ENCODE measurements at regions not wholly inside any gene's neighbourhood (a gene's known extent, or its start where the extent isn't known, plus 50 kb on each side); places are given as distances from the start of the nearest gene placed in this dataset.
"Not testable (repeated sequence)": the region's sequence is repeated elsewhere in the genome, so short reads cannot be mapped to it uniquely, and the experiment has no call there.

- no peak for DNase-seq
Measured at GRCh38 chr14:54010981-54011380, 54.4 kb upstream of the BMP4 start.

- DNase-seq, result no peak
Measured at GRCh38 chr14:54023027-54023426, 66.4 kb upstream of the BMP4 start.

DNA sequence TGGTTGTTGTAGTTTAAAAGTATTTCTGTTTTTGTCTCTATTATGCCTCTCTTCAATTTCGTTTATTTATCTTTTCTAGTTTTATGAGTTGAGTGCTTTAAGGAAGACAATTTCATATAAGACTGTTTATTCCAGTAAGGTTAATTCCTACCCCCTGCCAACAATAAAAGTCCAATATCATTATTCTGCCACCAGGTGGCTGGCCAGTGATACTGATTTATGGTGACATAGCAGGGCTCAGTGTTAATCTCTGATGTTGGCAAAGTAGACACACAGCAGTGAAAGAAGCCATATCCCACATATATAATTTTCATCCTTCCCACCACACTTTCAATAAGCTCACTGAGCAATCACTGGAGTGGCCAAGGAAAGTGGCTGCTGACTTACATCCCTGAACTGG lies 69.0 kb upstream of the BMP4 start:
- no peak for DNase-seq

GRCh38 chr14:54026671-54027070 lies 70.0 kb upstream of the BMP4 start:
- DNase-seq, result no peak

DNA sequence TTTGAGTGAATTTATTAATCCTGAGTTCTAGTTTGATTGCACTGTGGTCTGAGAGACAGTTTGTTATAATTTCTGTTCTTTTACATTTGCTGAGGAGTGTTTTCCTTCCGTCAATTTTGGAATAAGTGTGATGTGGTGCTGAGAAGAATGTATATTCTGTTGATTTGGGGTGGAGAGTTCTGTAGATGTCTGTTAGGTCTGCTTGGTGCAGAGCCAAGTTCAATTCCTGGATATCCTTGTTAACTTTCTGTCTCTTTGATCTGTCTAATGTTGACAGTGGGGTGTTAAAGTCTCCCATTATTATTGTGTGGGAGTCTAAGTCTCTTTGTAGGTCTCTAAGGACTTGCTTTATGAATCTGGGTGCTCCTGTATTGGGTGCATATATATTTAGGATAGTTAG lies 74.4 kb upstream of the BMP4 start:
- not testable (repeated sequence) for DNase-seq

DNA sequence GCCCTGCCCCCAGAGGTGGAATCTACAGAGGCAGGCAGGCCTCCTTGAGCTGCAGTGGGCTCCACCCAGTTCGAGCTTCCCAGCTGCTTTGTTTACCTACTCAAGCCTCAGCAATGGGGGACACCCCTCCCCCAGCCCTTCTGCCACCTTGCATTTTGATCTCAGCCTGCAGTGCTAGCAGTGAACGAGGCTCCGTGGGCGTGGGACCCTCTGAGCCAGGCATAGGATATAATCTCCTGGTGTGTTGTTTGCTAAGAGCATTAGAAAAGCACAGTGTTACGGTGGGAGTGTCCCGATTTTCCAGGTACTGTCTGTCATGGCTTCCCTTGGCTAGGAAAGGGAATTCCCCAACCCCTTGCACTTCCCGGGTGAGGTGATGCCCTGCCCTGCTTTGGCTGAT lies 76.7 kb upstream of the BMP4 start:
- not testable (repeated sequence) for DNase-seq

DNA sequence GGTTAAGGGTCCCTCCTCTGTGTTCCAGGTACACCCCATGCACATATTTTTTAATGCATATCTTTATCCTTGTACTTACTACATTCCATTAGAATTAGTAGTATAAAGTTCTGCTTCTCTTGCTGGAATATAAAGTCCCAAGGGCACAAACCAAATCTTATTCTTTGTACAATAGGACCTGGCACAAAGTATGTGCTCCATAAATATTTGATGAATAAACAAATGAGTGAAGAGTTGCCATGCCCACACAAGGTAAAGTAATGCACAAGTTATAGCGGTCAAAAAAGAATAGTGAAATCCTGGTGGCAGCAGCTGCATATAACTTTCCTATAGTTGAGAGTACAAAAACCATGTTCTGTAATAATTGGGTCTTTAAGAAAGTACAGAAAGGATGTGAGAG lies 82.1 kb upstream of the BMP4 start:
- no peak for DNase-seq

DNA sequence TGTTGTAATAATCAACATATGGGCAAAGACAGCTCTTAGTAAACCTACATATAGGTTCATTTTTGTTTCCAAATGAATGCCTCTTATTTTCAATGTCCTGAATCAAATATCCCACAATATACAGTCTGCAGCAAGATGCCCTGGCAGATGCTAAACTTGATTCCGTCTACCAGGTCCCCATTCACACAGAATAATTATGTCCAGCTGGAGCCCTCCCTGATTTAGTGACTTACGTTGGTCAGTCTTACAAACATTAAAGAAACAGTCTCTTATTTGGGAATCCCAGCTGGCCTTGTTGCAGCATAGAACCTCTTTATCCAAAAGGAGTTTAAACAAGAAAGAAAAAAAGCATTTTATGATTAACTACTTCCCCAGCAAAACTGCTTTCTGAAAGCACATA lies 82.7 kb upstream of the BMP4 start:
- DNase-seq, result no peak

DNA sequence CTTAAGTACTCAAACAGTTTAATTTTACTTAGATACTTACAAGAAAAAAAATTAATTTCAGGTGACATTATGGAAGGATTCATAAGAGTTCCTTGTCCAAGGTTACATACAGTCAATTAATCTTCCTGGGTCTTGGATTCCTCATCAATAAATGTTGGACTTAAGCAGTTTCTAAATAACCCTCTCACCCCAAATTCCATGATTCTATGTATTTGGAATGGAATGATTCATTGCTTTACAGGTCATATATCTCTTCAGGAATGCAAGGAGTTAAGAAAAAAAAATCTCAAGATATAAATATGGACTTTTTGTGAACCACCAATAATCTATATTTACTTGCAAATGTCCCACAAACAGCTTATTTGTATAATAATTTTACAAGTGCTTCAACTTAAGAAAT lies 84.2 kb upstream of the BMP4 start:
- DNase-seq, result no peak

DNA sequence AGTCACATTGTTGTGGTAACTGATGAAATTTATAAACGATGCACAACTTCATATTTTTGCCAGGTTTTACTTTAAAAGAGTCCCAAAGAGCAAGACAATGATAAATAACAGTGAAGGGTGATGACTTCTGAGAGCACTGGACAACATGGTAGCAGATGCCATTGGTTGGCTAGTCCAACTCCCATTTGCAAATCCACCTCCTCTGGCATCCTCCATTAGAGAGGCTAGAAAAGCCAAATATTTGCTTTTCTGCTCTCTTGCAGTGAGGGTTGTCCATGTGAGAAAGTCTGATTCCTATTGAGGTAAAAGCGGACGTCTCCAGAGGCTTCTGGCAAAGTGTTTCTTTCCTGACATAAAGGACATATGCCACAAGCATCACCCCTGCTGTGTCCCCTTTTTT lies 89.6 kb upstream of the BMP4 start:
- DNase-seq, result no peak

GRCh38 chr14:54047645-54048308 lies 91.2 kb upstream of the BMP4 start:
- no peak for DNase-seq

GRCh38 chr14:54048311-54048710 lies 91.7 kb upstream of the BMP4 start:
- no peak for DNase-seq

DNA sequence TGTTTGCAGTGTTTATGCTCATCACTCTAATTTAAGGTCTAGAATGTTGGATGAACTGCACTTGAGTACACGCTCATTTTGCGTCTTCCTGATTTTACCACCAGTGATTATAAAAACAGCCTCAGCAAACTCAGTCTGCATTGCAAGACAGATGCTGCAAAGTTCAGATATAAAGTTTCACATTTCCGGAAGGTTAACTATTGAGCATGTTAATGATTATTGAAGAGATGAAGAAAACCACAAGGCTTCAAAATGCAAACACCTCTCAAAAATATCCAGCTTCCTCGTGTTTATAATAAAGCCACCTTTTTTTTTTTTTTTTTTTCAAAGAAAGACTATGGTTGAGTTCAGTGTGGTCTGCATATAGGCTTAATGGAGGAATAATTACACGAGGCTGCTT lies 92.1 kb upstream of the BMP4 start:
- DNase-seq, result no peak

- DNase-seq, result no peak
Measured at GRCh38 chr14:54050759-54051158, 94.1 kb upstream of the BMP4 start.

DNA sequence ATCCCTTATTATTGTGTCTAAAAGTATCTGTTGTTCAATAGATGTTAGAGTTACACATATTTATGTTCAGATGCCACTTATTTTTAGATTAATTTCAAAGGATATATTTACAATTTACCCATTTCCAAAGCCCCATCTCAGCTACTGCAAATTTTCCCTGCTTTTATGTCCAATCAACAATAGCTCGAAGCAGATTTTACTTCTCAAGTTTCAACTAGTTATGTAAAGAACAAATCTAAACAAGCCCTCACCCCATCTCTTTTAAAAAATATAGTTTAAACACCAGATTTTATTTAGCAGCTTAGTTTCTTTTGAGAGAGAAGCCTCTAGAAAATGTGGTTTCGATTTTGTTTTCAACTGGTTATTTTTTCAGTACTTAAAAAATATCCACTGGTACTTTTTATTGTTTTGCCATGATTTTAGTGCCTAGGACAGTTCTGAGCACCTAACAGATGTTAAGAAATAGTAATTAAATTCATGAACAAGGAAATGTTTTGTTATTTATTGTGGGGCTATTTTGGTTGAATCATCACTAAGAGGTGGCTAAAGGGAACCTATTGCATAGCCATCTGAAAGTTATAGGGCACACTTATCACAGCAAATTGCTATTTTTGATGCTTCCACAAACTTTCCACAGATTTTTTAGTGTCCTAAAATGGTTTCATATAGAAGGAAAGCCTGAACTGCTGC lies 96.2 kb upstream of the BMP4 start:
- no peak for DNase-seq

- no peak for DNase-seq
Measured at GRCh38 chr14:54053386-54053745, 96.7 kb upstream of the BMP4 start.

DNA sequence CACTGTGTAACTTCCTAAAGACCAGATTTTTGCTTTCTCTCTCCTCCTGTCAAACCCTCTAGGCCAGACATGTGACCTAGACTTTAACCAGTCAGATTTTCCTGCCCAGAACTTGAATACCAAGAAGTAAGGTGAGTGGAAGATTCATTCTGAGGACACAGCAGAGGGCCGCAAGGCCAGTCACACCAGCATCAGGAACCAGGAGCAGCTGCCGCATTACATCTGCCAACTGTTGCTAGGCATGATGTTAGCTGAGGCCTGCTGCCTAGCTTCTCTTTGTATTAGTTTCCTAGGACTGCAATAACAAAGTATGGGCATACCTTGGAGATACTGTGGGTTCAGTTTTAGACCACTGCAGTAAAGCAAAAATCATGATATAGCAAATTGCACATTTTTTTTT lies 101.9 kb upstream of the BMP4 start:
- no peak for DNase-seq

- no peak for DNase-seq
Measured at GRCh38 chr14:54083549-54084239, 127.1 kb upstream of the BMP4 start.

GRCh38 chr14:54085232-54085761 lies 128.7 kb upstream of the BMP4 start:
- no peak for DNase-seq

- no peak for DNase-seq
Measured at GRCh38 chr14:54085841-54086240, 129.2 kb upstream of the BMP4 start.

- no peak for DNase-seq
Measured at GRCh38 chr14:54086767-54087166, 130.1 kb upstream of the BMP4 start.

- peak; percentile 12 for DNase-seq
Measured at GRCh38 chr14:54087376-54087775, 130.8 kb upstream of the BMP4 start.

GRCh38 chr14:54088271-54088670 lies 131.6 kb upstream of the BMP4 start:
- DNase-seq, result no peak

- DNase-seq, result no peak
Measured at GRCh38 chr14:54090274-54090673, 133.6 kb upstream of the BMP4 start.
